ENCODE measurements at regions not wholly inside any gene's neighbourhood (a gene's known extent, or its start where the extent isn't known, plus 50 kb on each side); places are given as distances from the start of the nearest gene placed in this dataset.

DNA sequence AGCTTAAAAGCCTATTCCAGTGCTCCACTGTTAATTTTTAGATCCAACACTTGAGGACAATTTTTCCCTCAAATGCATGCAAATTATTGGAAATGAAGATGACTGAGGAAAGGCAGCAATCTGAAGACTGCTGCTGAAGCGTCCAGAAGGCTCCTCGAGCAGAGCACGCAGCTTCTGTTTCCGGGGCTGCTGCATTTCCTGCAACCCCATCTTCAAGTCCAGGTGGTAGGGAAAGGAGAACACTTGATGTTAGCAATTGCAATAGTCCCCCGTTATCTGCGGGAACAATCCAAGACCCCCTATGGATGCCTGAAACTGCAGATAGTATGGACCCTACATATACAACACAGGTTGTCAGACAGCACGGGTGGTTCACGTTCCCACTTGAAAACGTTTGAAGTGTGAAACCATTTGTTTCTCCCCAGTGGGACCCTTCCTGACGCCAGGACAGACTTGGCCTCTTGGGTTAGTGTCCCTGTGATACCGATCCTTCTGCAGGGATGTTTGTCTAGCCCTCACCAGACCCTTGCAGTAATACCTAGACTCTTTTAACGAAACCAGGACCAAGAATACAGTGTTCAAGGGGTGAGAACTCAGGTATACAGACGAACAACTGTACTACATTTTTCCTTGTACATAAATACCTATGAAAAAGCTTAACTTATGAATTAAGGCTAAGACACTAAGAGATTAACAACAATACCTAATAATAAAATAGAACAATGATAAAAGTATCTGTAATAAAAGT, 152.3 kb downstream of the HSD17B3 start:
- TF ChIP-seq, protein P1, sequence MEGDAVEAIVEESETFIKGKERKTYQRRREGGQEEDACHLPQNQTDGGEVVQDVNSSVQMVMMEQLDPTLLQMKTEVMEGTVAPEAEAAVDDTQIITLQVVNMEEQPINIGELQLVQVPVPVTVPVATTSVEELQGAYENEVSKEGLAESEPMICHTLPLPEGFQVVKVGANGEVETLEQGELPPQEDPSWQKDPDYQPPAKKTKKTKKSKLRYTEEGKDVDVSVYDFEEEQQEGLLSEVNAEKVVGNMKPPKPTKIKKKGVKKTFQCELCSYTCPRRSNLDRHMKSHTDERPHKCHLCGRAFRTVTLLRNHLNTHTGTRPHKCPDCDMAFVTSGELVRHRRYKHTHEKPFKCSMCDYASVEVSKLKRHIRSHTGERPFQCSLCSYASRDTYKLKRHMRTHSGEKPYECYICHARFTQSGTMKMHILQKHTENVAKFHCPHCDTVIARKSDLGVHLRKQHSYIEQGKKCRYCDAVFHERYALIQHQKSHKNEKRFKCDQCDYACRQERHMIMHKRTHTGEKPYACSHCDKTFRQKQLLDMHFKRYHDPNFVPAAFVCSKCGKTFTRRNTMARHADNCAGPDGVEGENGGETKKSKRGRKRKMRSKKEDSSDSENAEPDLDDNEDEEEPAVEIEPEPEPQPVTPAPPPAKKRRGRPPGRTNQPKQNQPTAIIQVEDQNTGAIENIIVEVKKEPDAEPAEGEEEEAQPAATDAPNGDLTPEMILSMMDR (IDR thresholded peaks at IDR 0.05), result no peak
- no peak for TF ChIP-seq POLR2A (IDR thresholded peaks at IDR 0.05)
